ENCODE measurements at regions not wholly inside any gene's neighbourhood (a gene's known extent, or its start where the extent isn't known, plus 50 kb on each side); places are given as distances from the start of the nearest gene placed in this dataset.

DNA sequence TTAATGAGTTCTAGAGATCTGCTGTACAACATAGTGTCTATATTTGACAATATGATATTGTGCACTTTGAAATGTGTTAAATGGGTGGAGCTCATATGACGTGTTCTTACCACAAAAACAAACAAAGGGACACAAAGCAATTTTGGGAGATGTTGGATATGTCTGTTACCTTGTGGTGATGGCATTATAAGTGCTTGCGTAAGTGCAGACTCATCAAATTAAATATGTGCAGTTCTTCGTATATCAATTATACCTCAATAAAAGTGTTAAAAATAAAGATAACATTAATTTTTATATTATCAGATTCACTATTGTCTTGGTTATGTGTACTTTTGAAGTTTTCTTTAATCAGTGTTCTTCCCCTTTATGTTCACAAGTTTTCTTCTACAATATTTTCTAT lies 372.9 kb upstream of the COBL start:
- DNase-seq (ENCODE audit: low spot score in 2 of 2) = no peak
- TF ChIP-seq POLR2AphosphoS5 (IDR thresholded peaks at IDR 0.05) (no peak), CTCF (IDR thresholded peaks at IDR 0.05) (no peak), POLR2A (IDR thresholded peaks at IDR 0.05) (no peak)
- Histone ChIP-seq H3K9me3 (no peaks in the 10 kb centered on the region), H3K27me3 (no peaks in the 10 kb centered on the region), H3K27ac (no peak overlapping the region), H3K4me3 (no peak overlapping the region), H3K36me3 (no peaks in the 10 kb centered on the region), H3K4me1 (no peaks in the 10 kb centered on the region)
- intact Hi-C loops (cut with DNase I; ENCODE audit: low total_unique reads) = no loop called here

DNA sequence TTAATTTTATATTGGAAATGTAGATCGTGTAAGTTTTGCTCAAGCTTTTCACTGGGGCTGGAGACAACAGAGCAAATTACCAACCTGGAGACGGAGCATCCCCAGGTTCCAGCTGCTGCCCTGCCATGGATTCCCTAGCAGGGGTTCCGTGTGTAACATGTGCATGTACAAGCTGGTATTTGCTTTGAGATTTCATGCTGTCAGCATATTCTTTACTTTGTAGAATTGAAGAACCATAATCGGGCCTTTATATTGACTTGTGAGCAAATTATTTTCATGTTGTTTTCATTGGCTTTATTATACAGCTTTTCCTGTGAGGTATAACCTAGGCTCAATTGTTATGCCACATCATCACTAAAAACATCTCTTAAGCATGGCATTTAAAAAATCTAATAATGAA lies 369.2 kb upstream of the COBL start:
- Histone ChIP-seq H3K27me3 (no peaks in the 10 kb centered on the region), H3K27ac (no peak overlapping the region)
- TF ChIP-seq POLR2AphosphoS5 (IDR thresholded peaks at IDR 0.05) (no peak), POLR2A (IDR thresholded peaks at IDR 0.05) (no peak), CTCF (IDR thresholded peaks at IDR 0.05) (no peak)

GRCh38 chr7:51680594-51681399 lies 364.2 kb upstream of the COBL start:
- Histone ChIP-seq H3K27me3 (no peaks in the 10 kb centered on the region), H3K4me1 (no peaks in the 10 kb centered on the region), H3K27ac (no peak overlapping the region), H3K36me3 (no peaks in the 10 kb centered on the region), H3K4me3 (no peak overlapping the region), H3K9me3 (no peaks in the 10 kb centered on the region)
- no peak for DNase-seq (ENCODE audit: low spot score in 2 of 2)
- intact Hi-C loops (cut with DNase I; ENCODE audit: low total_unique reads) = no loop called here
- TF ChIP-seq POLR2A (IDR thresholded peaks at IDR 0.05) (no peak), CTCF (IDR thresholded peaks at IDR 0.05) (no peak), POLR2AphosphoS5 (IDR thresholded peaks at IDR 0.05) (no peak)

More for the DNA sequence above, 369.2 kb upstream of the COBL start:
- Histone ChIP-seq H3K4me1 (no peaks in the 10 kb centered on the region), H3K36me3 (no peaks in the 10 kb centered on the region), H3K9me3 (no peaks in the 10 kb centered on the region), H3K4me3 (no peak overlapping the region)
- no peak for DNase-seq (ENCODE audit: low spot score in 2 of 2)
- intact Hi-C loops (cut with DNase I; ENCODE audit: low total_unique reads) = no loop called here

- no peaks in the 10 kb centered on the region for H3K4me1 ChIP-seq
- H3K36me3 ChIP-seq = no peaks in the 10 kb centered on the region
- H3K9me3 ChIP-seq = no peaks in the 10 kb centered on the region
- H3K4me3 ChIP-seq = no peak overlapping the region
- no peak for TF ChIP-seq CTCF (IDR thresholded peaks at IDR 0.05)
- no peak for TF ChIP-seq POLR2AphosphoS5 (IDR thresholded peaks at IDR 0.05)
- no peak for TF ChIP-seq POLR2A (IDR thresholded peaks at IDR 0.05)
- DNase-seq (ENCODE audit: low spot score in 2 of 2) = no peak
- H3K27me3 ChIP-seq = no peaks in the 10 kb centered on the region
- no peak overlapping the region for H3K27ac ChIP-seq
- intact Hi-C loops (cut with DNase I; ENCODE audit: low total_unique reads) = no loop called here
Observed at GRCh38 chr7:51679358-51679757, 362.7 kb upstream of the COBL start.

- TF ChIP-seq CTCF (IDR thresholded peaks at IDR 0.05) (no peak), POLR2A (IDR thresholded peaks at IDR 0.05) (no peak), POLR2AphosphoS5 (IDR thresholded peaks at IDR 0.05) (no peak)
- DNase-seq (ENCODE audit: low spot score in 2 of 2) = no peak
- Histone ChIP-seq H3K27ac (no peak overlapping the region), H3K4me1 (no peaks in the 10 kb centered on the region), H3K36me3 (no peaks in the 10 kb centered on the region), H3K9me3 (no peaks in the 10 kb centered on the region), H3K4me3 (no peak overlapping the region), H3K27me3 (no peaks in the 10 kb centered on the region)
- intact Hi-C loops (cut with DNase I; ENCODE audit: low total_unique reads) = no loop called here
Observed at GRCh38 chr7:51666751-51667150, 350.1 kb upstream of the COBL start.

Data from breast epithelium (tissue), 4 donors.